Fibroblast of upper back skin (primary cell): ENCODE measurements at regions not wholly inside any gene's neighbourhood (a gene's known extent, or its start where the extent isn't known, plus 50 kb on each side); places are given as distances from the start of the nearest gene placed in this dataset.

Source experiments
- DNase-seq: peaks from one replicate; pipeline ENCODE4 v3.0.0-alpha.2; 2013

DNA sequence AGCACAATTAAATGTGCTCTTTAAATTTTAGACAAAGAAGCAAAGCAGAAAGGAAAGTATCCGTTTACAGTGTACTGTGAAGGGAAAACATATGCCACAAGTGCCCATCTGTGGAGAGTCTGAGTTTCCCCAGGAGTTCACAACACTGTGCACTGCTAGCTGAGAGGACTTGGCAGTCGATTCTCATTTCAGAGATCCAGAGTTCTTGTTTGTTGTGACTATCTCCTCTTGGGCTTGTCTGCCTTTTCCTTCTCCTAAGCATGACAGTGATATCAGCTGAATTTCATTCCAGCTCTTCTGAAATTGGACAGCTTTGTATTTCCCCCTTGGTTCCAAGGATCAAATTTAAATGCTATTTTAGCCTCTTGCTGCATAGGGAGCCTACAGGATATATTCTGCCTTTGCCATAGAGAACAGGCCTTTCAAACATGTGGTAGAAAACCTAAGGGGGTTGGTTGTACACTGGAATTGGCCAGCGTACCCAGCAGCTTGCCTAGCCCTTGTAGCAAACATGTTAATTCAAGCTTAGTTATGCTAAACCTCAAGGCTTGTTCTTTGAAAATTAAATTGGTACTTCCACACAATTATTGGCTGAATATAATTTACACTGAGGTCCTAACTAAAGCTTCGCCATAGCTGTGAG is 259.2 kb upstream of the NOVA1 start:
- DNase-seq = no peak

DNA sequence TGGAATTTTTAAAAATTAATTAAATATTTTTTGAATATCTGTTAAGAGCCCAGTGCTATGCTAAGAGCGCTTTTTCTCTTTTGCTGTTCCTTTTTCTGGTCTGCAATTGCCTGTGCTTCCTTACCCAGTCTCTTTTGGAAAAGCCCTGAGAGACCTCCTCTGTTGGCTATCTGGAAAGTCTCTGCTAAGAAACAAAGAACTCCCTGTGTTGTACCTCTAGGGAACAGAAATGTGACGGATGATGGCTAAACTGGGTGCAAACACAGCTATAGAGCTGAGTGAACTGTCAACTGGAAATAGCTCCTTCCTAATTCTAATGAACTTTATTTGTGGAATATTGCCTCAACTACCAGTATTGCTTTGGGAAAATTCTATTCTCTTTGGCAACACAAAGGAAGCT is 261.6 kb upstream of the NOVA1 start:
- no peak for DNase-seq

DNA sequence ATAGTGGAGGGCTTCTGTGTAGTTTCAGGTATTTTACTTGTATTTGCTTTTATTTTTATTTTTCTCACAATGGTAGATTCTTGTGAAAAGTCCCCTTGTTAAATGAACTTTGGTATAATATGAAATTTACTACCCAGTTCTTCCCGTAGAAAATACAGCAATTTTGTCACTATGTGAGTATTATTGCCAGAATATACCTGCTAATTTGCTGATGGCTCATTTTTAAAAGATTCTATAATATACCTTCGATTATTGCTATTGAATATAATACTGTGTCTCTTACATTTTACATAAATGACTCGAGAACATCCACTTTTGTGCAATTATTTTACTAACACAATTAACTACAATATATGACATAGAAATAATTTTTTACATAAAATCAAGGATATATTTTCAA is 262.3 kb upstream of the NOVA1 start:
- DNase-seq = no peak

DNA sequence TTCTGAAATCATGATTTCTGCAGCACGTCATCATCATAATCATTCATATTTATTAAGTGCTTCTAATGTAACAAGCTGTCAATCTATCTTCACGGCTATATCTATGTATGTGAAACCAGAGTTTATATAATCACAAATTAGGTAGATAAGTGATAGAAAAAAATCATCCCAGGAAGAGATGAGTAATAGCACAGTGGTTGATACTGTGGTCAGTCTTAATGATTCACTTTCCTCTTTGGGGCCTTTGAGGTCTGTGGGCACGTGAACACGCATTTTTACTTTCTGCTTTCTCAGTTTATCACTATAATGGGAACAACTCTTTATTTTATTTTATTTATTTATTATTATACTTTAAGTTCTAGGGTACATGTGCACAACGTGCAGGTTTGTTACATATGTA is 265.9 kb upstream of the NOVA1 start:
- peak; percentile 49 for DNase-seq

DNA sequence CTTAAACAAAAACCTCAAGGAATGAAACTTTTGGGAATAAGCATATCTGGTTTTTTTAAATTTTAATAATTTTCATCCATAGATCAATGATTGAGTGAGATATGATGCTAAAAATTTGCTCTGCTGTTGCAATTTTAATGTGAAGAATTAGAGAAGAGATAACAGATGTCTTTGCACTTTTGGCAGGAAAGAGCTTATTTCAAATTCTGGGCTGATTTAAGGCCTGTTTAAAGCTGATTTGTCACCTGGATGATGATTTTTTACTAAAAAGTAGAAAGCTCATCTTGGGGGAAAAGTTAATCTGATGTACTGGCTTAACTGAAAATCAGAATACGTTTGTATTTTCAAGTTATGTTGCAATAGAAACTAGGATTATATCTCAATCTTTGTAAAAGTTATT is 268.9 kb upstream of the NOVA1 start:
- no peak for DNase-seq

DNA sequence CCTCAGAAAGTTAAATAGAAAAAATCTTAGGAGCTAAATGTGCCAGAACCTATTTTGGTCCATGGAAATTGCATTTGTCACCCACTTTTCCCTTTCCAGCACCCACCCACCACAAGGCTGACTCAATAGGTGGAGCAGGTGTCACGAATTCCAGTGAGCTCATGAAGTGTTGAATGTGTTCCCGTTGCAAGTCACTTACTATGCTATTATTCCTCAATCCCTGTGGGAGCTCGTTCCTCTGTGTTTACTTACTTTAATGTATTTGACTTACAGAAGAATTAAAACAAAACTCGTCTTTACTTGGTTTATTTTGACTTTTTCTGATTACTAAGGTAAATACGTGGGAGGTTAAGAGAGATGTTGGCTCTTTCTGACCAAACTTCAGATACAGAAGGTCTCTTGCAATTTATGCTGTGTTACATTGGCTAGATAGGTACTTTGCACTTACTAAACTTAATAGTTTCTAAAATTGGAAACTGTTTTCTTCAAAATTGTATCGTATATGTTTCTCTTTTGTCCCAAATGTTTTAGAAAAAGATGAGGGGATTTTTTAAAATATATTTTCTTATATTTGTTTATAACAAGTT is 269.4 kb upstream of the NOVA1 start:
- DNase-seq = no peak

DNA sequence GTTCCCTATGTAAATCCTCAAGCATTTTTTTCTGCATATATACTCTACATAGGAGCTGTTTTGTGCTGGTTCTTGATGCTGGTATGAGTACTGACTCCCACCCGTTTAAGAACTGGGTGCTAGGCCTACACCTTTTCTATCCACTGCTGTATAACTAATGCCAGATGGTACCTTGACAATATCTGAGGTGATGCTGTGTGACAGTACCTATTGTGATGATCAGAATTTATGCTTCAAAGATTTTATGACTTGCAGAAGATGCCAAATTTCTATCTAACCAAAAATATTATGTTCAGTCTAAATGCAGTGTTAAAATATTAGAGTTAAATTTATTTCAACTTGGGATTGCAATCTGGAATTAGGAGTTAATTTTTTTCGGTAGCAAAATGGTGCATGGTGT is 272.3 kb upstream of the NOVA1 start:
- DNase-seq = no peak

DNA sequence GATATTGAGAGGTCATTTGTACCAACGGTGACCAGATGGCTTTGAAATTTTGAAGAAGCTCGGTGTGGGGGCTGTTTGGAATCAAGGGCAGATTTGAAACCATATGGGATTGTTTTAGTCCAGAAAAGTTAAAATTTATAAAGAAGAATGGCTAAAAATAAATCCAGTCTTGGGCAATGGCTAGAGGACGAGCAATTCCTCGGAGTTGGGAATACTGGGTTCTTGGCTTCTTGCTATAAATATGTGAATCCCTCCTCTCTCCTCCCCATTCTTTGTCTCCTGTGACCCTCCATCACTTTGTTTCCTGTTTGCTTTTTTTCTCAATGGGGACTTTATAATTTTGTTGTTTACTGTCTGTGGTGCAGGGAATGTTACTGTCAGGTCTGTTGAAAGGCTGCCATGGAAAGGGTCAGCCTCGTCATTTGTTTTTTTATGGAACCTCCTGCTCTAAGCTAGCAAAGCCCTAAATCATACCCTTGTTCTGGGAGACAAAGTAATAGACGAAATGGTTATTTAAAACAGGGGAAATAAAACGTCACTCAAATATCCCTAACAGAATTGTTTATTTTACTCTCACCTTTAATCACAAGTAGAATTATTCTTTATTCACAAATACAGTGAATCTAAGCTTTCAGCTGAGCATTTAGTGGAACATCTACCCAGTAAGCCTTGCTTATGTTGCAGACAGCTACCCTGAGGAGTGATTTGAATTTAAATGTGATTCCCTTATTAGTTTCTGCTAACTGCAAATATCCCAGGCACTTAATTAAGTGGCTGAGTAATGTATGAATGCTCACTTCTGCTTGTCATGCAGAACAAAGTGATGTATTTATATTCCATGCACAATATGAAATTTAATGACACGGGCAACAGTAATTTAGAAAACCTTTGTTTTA is 273.1 kb upstream of the NOVA1 start:
- DNase-seq = no peak

DNA sequence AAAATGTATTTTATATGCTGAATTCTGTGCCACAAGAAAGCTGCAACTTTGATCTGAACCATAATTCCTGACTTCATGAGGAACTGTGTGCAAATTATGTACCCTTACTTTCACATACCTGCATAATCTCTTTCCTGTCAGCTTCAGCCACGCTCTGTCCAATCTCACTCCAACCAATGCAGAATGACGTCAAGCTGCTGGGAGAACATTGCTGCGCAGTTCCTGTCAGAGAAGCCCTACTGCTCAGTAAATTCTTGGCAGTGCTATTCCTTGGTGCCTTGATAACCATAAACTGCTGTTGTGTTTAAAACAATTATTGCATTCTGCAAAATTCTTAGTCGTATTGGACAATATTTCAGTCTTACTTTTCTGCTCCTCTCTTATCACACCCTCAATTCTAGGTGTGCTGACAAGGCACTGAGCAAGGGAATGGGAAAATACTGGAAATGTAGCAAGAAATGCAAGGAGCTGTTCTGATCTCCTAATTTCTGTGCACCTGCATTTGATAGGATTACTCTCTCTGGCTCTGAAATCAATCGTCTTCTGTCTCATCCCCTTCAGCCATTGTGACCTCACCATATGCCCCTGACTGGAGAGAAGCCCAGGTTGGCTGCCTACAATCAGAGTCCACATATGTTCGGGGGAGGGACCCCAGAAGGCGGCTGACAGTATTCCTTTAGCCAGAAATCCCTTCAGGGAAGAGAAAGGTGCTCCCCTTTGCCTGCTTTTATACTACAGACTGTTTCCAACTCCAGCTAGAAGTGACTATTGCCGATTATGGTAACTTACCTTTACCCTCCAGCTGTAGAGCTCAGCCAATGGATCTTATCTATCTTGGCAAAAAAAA is 274.9 kb upstream of the NOVA1 start:
- no peak for DNase-seq

DNA sequence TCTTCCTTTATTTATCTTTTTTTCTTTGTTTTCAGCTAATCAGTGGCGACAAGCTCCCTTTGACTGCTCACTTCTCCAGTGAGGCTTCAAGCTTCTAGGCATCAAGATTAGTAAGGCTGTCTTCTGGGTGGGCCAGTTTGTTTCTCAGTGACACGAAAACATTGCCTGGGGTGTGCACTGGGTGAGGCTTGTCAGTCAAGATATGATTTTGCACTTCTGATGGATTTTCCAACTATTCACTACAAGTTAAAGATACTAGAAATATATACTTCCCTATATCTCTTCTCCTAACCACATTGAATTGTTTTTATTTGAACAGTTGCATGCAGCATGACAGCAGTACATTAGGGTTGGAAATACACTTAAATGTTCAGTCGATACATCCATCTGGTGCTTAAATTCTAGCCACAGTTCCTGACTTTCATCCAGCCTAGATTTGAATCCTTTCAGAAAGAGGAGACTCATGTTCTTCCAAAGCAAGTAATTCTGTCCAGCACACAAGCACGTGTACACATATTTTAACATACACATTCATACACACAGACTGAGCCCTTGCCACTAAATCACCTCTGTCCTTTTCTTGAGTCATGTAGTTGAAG is 275.6 kb upstream of the NOVA1 start:
- DNase-seq = no peak

DNA sequence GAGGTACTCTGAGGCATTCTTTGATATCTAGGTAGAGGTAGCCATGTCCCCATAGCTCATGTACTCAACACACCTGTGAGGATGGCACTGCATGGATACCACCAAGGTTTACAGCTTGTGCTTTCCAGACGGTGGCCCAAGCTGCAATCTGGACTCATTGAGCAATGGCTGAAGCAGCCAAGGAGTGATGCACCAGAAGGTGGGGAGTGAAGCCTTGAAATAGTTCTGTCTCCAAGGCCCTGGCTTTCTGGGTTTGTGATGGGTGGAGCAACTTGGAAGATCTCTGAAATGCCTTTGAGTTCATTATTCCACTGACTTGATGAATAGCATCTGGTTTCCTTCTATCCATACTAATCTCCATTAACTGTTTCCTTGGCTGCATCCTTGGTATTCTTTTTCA is 290.0 kb upstream of the NOVA1 start:
- no peak for DNase-seq

DNA sequence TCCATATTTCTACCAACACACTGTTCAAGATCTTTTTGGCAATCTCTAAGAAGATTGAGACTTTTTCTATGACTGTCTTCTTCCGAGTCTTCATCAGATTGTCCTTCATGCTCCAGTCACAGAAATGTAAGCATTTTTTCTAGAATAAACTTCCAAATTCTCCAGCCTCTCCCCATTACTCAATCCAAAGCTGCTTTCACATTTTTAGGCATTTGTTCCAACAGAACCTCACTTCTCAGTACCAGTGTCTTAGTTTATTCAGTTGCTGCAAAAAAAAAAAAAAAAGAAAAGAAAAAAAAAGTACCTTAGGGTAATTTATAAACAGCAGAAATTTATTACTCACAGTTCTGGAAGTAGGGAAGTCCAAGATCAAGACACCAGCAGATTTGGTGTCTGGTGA is 290.8 kb upstream of the NOVA1 start:
- DNase-seq = no peak

DNA sequence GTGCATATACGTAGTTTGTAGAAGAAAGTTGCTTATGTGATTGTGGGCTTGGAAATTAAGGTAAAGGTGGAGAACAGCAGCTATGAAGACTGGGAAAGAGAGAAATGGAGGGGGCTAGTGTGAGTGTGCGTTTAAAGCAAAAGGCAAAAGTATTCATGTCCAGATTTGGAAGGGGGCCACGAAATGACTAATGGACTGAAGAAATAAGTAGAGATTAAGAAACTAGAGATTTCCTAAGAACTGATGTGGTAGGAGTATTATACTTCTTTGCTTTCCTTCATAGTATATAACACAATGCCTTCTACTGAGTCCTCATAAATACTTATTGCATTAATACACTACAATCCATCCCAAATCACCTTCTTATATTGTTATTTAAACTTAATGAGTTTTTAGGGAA is 298.6 kb upstream of the NOVA1 start:
- peak; percentile 57 for DNase-seq

DNA sequence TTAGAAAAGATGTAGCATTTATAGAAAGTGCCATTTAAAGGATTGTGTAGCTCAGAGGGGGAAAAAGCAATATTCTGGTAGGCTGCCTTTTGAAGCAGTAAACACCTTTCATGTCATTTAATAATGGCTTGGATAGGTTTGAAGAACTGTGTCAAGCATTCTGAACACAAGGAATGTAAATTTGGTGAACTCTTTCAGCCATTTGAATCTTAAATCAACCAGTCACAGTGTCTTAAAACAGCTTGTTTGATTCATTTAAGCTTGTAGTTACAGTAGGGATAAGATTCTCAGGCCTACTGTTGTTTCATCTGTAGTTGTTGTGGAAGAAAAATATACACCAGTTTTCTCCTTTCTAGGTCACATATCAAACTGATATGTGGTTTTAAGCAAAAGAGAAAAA is 299.4 kb upstream of the NOVA1 start:
- DNase-seq = no peak

DNA sequence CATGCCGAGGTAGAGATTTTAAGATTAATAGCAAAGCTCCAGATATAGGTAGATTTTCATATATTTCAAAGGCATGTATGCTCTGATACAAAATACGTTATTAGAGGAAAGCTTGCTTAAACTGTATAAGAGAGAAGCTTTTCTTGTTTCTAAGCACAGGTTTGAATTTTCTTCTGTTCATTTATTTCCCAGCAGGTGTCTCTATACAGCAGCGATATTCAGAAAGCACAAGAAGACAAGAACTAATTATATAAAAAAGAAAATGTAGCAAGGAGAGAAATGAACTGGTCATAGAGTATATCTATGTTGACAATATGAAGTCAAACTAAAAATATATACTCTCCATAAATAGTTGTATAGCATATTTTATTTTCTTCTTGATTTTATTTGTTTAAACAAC is 307.4 kb upstream of the NOVA1 start:
- DNase-seq = no peak

DNA sequence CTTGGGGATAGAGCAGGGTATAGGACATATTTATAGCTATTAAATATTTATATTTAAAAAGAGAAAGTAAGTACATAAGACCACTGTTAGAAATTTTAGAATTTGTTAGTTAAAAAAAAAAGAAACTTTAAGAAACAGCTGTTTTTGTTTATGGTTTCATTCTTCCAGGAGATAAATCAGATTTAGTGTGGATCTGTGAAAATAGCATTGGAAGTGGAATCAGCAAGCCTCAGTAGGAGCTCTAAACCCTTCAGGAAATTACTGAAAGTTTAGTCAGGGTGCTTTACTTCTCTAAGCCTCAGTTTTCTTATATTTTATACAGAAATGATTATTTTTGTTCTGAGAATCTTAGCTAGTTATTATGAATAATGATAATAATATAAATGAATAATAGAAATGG is 316.0 kb upstream of the NOVA1 start:
- no peak for DNase-seq

DNA sequence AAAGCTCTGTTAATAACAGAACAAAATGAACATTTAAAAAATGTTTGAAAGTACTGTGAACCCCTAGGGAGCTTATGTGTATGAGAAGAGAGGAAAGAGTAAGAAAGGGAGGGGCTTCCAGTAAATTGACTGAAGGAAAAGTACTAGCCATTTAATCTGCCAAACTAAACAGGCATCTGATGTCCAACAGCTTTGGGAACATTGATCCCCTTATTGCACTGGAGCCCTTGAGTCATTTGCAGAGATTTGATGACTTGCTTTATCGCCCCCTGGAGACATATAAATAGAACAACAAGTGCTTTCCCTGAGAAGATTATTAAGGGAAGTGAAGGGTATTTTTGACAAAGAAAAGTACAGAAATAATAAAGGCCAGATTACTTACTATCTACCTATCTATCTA is 319.3 kb upstream of the NOVA1 start:
- DNase-seq = peak; percentile 59

DNA sequence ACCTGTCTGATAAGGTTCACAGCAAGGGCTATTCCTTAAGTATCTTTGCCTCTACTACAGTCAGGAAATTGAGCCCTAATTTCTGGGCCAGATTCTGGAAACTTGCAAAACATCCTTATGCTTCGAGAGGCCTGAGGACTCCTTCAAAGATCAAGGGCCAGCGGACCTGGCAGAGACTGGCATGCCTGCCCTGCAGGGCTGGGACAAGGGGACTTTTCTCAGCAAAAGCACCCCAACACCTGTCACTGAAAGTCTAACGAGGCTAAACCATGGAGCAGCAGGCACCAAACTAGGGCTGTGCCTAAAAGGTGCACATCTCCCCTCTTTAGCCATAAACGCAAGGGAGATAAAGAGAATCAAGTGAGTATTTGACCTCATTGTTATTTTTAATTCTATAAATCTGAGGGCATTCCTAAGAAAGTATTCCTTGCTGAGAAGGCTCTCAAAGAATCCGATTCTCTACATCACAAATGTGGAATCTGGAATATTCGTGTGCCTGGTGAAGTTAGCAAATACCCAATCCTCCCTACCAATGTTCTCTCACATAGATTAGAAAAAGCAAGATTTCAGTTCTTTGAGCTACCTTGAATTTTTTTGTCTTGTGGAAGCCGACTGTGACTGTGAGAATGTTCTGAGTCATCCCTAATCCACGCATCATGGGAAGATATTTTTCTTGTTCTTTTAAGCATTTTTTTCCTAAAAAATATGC is 328.2 kb upstream of the NOVA1 start:
- DNase-seq = peak; percentile 27

DNA sequence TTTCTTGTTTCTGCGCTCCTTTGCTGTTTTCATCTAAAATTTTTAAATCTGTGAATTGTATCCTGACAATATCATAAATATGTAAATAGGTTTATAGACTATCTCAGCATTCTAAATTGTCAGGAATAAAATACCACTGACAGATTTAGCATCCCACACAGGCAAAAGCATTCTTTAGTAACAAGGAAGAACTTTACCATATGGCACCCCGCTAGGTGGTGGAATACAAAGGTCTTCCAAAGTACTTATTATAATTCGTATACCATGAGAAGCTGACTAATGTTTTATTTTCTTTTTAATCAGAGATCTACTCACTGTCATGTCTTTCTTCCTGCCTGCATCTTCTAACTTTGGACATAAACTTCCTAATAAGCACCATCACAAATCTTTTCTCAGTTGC is 328.8 kb upstream of the NOVA1 start:
- no peak for DNase-seq

DNA sequence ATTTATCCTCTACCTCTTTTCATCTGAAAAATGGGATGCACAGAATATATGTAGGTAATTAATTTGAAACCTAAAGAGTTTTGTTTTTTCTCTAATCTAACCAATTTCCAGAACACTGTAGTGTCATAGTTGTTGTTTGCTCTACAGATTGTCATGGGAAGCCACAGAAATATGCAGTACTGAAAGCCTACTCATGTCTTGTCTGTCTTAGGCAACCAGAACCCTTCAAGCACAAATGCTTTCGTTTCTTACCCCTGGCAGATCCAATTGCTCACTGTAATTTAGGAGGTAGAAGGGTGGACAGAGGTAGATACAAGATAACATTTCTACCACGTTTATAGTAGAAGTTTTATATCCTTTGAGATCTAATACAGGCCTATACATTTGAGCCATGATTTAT is 330.2 kb upstream of the NOVA1 start:
- DNase-seq = no peak

DNA sequence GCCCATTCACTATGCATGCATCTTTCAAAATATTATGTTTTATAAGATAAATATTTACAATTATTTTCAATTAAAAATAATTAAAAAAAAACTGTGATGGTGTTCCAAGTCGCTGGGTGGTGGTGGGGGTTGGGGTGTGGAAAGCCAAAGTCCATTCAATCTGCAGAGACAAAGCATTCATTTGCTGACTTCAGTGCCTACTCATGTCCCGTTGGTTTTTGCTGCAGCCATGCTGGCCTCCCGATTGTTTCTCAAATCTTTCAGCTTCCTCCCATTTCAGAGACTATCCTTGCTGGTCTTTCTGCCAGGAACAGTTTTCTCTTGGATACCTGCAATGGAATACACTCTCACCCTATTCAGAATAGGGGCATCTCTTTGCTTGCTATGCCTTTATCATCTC is 331.5 kb upstream of the NOVA1 start:
- no peak for DNase-seq

DNA sequence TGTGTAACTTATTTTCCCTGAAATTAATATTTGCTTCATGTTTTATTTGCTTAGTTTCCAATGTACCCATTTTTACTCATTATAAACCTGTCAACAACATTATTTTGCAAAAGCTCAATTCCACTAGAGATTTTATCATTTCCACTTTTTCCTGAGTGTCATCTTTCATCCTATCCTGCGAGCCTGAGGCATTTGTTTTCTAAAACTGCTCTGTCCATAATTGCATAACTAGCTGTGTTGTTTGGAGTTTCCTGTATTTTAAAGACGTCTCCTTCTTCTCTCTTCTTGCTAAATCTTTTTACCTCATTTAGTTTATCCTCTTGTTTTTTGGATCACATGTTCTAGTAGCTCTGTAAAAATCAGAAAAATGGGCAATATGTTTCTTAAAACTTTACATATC is 332.7 kb upstream of the NOVA1 start:
- no peak for DNase-seq
